Astrocyte of the hippocampus (primary cell): ENCODE measurements at regions not wholly inside any gene's neighbourhood (a gene's known extent, or its start where the extent isn't known, plus 50 kb on each side); places are given as distances from the start of the nearest gene placed in this dataset.

Experiments used
- DNase-seq: peaks from one replicate; pipeline ENCODE4 v3.0.0; 2011; ENCODE audit warnings: low read depth, low spot score

- DNase-seq, result no peak
Measured at GRCh38 chr13:26989957-26990713, 181.5 kb downstream of the USP12 start.

- DNase-seq, result no peak
Measured at GRCh38 chr13:26989261-26989956, 182.2 kb downstream of the USP12 start.

GRCh38 chr13:26988059-26988769 lies 183.4 kb downstream of the USP12 start:
- no peak for DNase-seq

DNA sequence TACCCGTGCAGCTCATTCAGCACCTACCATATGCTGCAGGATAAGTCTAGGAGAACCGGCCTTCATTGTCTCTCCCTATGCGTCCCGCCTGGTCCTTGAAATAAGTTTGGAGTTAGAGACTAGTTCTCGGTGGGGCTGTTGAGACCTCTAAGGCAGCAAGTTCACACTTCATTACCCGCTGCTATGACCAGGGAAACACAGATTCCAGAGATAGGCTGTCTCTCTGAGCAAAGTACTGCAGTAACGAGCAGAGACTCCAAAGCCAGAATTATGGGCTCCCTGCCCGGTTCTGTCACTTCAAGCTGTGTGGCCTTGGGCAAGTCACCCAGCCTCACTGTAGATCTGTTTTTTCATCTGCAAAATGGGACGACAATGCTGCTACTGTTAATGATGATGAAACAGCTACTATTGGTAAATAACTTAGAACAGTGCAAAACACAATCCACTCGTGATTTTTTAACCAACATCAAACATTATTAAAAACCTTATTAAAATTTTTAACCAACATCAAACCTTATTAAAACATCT lies 184.1 kb downstream of the USP12 start:
- no peak for DNase-seq

GRCh38 chr13:26985285-26985878 lies 186.2 kb downstream of the USP12 start:
- DNase-seq, result peak; percentile 87

DNA sequence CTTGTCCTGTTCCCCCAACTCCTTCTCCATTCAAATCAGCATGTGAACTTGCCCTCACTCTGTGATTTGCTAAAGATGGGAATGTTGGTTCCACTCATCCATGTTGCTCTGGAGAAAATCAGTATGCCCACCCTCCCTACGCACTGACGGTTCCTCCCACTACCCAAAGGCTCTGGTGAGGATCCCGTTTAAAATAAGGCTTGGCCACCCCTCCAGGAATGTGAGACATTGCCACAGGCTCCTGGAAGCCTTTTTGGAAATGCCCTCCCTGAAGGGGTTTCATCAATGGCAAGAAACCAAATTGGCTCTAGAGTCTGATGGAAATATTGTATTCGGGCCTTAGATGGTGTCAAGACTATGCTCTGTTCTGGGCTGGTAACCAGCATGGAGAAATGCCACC lies 187.3 kb downstream of the USP12 start:
- no peak for DNase-seq

DNA sequence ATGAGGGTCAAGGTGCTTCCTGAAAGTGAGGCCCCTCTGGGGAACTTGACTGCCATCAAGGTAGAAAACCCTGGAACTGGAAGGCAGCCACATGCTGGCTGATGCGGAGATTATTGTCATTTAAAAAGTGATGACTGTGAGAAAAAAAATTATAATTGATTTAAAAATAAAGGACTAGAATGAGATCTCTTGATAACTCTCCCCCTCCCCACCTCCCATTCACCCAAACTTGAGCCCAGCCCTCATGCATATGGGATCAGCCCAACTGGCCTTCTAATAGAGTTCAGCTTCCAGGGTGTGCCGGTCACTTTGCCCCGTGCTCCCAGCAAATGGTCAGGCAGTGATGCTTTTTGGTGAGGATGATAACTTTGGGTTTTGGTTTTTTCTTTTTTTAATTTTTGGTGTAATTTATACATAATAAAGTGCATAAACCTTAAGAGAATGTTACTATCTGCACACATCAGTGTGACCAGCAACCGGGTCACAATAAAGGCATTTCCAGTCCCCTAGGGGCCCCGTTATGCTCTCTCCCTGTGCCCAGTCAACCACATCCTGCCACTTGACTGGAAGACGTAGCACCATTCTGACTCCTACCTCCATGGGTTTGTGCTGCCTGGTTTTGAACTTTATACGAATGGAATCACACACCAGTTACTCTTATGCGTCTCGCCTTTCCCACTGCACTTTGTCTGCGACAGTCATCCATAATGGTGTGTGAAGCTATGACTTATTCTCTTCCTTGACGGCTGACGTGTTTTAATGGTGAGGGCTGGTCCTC lies 187.9 kb downstream of the USP12 start:
- DNase-seq, result no peak

DNA sequence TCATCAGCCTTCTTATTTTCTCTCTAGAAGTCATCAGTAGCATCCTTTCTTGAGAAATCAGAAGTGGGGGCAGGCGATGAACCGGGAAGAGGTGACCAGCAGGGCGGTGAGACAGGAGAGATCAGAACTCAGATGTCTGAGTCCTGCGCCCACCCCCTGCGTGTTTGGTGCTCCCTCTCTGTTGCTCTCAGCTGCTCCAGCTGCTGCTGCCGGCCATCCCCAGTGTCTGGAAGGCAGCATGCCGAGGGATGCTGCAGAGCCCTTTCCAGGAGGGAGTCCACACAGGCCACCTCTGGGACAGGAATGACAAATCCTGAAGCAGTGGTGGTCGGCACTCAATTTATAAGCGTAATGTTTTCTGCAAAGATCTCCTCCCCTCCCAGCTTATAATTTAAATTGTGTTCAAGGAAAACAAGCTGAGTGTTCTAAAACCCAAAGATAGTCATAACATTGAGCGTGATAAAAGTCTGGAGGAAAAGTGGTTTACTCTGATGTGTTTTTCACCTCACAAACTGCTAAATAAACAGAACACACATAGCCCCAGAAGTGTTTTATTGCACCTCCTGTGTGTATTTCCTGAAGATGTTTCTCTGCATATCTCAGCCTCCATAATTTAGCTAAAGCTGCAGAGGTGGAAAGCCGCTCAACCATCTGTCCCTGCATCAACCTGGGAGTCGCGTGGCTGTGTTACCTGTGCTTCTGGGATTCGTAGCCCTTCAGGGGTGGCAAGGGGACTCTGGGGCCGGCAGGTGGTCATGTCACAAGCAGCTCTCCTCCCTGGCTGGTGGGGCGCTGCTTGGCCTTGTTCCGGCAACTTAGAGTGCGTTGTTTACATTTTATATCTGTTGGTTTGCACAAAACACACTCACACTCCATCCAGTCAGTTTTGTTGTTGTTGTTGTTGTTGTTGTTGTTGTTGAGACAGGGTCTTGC lies 191.2 kb downstream of the USP12 start:
- DNase-seq, result no peak

- DNase-seq, result no peak
Measured at GRCh38 chr13:26979334-26979733, 192.3 kb downstream of the USP12 start.

GRCh38 chr13:26978081-26978860 lies 193.3 kb downstream of the USP12 start:
- no peak for DNase-seq

GRCh38 chr13:26977541-26977940 lies 194.1 kb downstream of the USP12 start:
- DNase-seq, result peak; percentile 40

DNA sequence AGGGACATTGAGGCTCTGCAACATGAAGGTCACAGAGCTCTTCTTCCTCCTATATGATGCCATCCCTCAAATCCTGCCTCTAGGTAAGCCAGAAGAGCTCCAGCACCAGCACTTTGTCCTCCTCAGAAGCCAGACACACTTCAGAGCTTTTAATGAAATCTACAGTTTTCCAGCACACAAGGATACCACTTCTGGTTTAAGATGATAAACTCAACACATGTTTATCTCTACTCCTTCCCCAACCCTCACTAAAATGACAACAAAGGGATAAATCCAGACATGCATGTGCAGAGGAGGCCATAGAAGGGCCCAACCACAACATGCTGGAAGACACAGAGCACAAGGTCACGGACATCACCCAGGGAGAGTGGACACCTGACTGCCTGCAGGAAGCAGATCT lies 195.3 kb downstream of the USP12 start:
- DNase-seq, result no peak

DNA sequence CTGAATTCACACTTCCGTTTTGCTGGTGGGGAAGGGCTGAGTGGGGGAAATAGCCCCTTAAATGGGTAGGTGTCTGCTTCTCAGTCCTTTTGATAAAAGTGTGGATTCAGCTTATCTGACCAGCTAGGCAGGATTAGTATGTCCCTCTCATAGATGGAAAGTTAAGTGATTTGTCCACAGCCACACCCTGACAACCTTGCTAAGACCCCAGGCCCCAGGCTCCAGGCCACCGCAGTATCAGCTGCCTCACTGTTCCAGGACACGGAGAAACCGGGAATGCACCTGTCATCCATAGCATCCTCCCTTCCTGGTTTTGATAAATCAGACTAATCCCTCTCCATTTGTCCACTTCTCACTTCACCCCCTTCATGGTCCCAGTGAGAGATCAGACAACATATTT lies 197.7 kb downstream of the USP12 start:
- DNase-seq, result no peak

DNA sequence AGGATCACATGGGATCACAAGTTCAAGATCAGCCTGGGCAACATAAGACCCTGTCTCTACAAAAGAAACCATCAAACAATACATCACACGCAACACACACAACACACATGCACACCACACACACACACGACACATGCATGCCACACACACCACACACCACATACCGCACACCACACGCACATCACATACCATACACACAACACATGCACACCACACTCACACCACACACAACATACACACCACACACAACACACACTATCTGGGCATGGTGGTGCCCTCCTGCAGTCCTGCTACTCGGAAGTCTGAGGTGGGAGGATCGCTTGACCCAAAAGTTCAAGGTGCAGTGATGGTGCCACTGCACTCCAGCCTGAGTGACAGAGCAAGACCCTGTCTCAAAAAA lies 198.3 kb downstream of the USP12 start:
- DNase-seq, result no peak

DNA sequence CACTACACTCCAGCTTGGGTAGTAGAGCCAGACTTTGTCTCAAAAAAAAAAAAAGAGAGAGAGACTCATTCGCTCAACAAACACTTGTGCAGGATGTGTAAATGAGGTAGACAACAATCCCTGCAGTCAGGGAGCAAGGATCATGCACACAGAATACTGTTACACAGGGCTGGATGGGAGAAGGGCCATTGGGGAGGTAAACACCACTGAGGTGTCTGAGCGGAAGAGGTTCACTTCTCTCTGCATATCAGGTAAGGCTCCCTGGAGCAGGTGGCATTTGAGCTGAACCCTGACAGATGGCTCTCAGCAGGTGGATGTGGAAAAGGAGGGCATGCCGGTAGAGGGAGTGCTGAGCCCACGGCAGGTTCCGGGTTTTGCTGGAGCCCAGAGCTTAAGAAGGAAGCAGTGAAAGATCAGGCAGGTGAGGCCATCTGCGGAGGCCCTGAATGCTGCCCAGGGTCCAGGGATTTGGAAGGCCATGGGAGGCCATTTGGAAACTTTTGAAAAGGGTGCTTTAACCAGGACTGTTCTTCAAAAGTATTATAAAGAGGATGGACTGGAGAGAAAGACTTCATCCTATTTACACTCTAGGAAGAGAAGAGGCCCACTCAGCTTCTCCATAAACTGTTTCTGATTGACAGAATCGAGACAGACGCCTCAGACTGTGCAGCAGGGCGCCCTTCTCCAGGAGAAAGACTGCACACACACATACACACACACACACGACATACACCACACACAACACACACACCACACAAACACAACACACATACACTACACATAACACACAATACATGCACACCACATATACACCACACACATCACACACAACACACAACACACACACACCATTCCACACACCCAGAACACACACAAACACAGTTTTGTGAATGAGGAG lies 199.4 kb downstream of the USP12 start:
- DNase-seq, result peak; percentile 23

GRCh38 chr13:26968431-26969341 lies 202.9 kb downstream of the USP12 start:
- peak; percentile 26 for DNase-seq
